ENCODE measurements at regions not wholly inside any gene's neighbourhood (a gene's known extent, or its start where the extent isn't known, plus 50 kb on each side); places are given as distances from the start of the nearest gene placed in this dataset.

GRCh38 chr2:222357930-222358329, 59.1 kb upstream of the PAX3 start:
- TF ChIP-seq POLR2A (IDR thresholded peaks at IDR 0.05; ENCODE audit: extremely low read depth, insufficient read length) (no peak), CTCF (IDR thresholded peaks at IDR 0.05; ENCODE audit: low read depth, low read length) (no peak), MYC (IDR thresholded peaks at IDR 0.05; ENCODE audit: low read depth, low read length) (no peak), MAX (IDR thresholded peaks at IDR 0.05; ENCODE audit: low read depth, low read length) (no peak)
